Karpas-422 (cell line): ENCODE measurements at regions not wholly inside any gene's neighbourhood (a gene's known extent, or its start where the extent isn't known, plus 50 kb on each side); places are given as distances from the start of the nearest gene placed in this dataset.

Experiments used
- DNase-seq: peaks from one replicate; pipeline ENCODE4 v3.0.0-alpha.2; 2015
- H2AFZ ChIP-seq: fragments of 200-600 bp; sonication (generic); 2 replicates; pipeline ENCODE4 v1.6.1; 2014; ENCODE audit warnings: antibody characterized with exemption, low read length, mixed read lengths
- H3K27ac ChIP-seq: fragments of 200-600 bp; sonication (generic); 2 replicates; pipeline ENCODE4 v1.5.1; 2014; ENCODE audit warnings: mild to moderate bottlenecking, low read length, moderate library complexity
- H3K27me3 ChIP-seq: fragments of 200-600 bp; sonication (generic); 2 replicates; pipeline ENCODE4 v1.6.1; 2014; ENCODE audit warnings: low read length, mixed read lengths
- H3K36me3 ChIP-seq: fragments of 200-600 bp; sonication (generic); 2 replicates; pipeline ENCODE4 v1.6.1; 2014; ENCODE audit warnings: low read length, mixed read lengths; ENCODE audit not compliant: insufficient read depth
- H3K4me1 ChIP-seq: fragments of 200-600 bp; sonication (generic); 2 replicates; pipeline ENCODE4 v1.6.1; 2014; ENCODE audit warnings: mild to moderate bottlenecking, low read length, mixed read lengths
- H3K4me2 ChIP-seq: fragments of 200-600 bp; sonication (generic); 2 replicates; pipeline ENCODE4 v1.6.1; 2014; ENCODE audit warnings: low read length, low read depth, mild to moderate bottlenecking; ENCODE audit not compliant: poor library complexity, severe bottlenecking
- H3K4me3 ChIP-seq: fragments of 200-600 bp; sonication (generic); 2 replicates; pipeline ENCODE4 v1.5.1; 2014; ENCODE audit warnings: mild to moderate bottlenecking, antibody characterized with exemption, low read length, mixed read lengths
- H3K79me2 ChIP-seq: fragments of 200-600 bp; sonication (generic); 2 replicates; pipeline ENCODE4 v1.6.1; 2014; ENCODE audit warnings: mild to moderate bottlenecking, low read length, mixed read lengths
- H3K9ac ChIP-seq: fragments of 200-600 bp; sonication (generic); 2 replicates; pipeline ENCODE4 v1.6.0; 2014; ENCODE audit warnings: low read length
- H3K9me2 ChIP-seq: fragments of 200-600 bp; sonication (generic), shearing (Covaris generic); replicated peaks from 2 replicates; pipeline ENCODE4 v1.6.0; 2014; ENCODE audit warnings: mild to moderate bottlenecking, low read length, moderate library complexity; ENCODE audit not compliant: insufficient read depth
- H3K9me3 ChIP-seq: fragments of 300-700, 200-600 bp; sonication (generic); 2 replicates; pipeline ENCODE4 v1.6.1; 2014; ENCODE audit warnings: low read length, mixed read lengths
- H4K20me1 ChIP-seq: fragments of 200-600 bp; sonication (generic); 2 replicates; pipeline ENCODE4 v1.6.1; 2014; ENCODE audit warnings: mild to moderate bottlenecking, antibody characterized with exemption, low read length, low read depth; ENCODE audit not compliant: insufficient read depth

GRCh38 chr2:180583441-180584140, 396.8 kb upstream of the UBE2E3 start:
- no peaks in the 10 kb centered on the region for H3K27me3 ChIP-seq
- no peaks in the 10 kb centered on the region for H3K79me2 ChIP-seq
- no peaks in the 10 kb centered on the region for H3K9me2 ChIP-seq
- no peaks in the 10 kb centered on the region for H3K36me3 ChIP-seq
- no peaks in the 10 kb centered on the region for H4K20me1 ChIP-seq
- no peak overlapping the region for H3K4me2 ChIP-seq
- H3K27ac ChIP-seq, result no peak overlapping the region
- no peak overlapping the region for H2AFZ ChIP-seq
- no peaks in the 10 kb centered on the region for H3K9me3 ChIP-seq
- peak; percentile 28 for DNase-seq
- H3K4me3 ChIP-seq, result no peak overlapping the region
- no peaks in the 10 kb centered on the region for H3K4me1 ChIP-seq
- H3K9ac ChIP-seq, result no peak overlapping the region

GRCh38 chr2:180579388-180579787, 401.0 kb upstream of the UBE2E3 start:
- H3K27ac ChIP-seq, result no peak overlapping the region
- H3K27me3 ChIP-seq, result no peaks in the 10 kb centered on the region
- H3K4me3 ChIP-seq, result no peak overlapping the region
- H2AFZ ChIP-seq, result no peak overlapping the region
- no peaks in the 10 kb centered on the region for H3K79me2 ChIP-seq
- no peaks in the 10 kb centered on the region for H3K9me2 ChIP-seq
- H3K9ac ChIP-seq, result no peak overlapping the region
- no peaks in the 10 kb centered on the region for H4K20me1 ChIP-seq
- no peaks in the 10 kb centered on the region for H3K9me3 ChIP-seq
- no peaks in the 10 kb centered on the region for H3K36me3 ChIP-seq
- no peak for DNase-seq
- H3K4me1 ChIP-seq, result no peaks in the 10 kb centered on the region
- no peak overlapping the region for H3K4me2 ChIP-seq

GRCh38 chr2:180578441-180578840, 402.0 kb upstream of the UBE2E3 start:
- H2AFZ ChIP-seq, result no peak overlapping the region
- DNase-seq, result no peak
- H3K27me3 ChIP-seq, result no peaks in the 10 kb centered on the region
- H3K9me3 ChIP-seq, result no peaks in the 10 kb centered on the region
- H3K9me2 ChIP-seq, result no peaks in the 10 kb centered on the region
- H3K27ac ChIP-seq, result no peak overlapping the region
- no peaks in the 10 kb centered on the region for H4K20me1 ChIP-seq
- H3K79me2 ChIP-seq, result no peaks in the 10 kb centered on the region
- no peak overlapping the region for H3K4me3 ChIP-seq
- no peak overlapping the region for H3K9ac ChIP-seq
- no peaks in the 10 kb centered on the region for H3K4me1 ChIP-seq
- no peaks in the 10 kb centered on the region for H3K36me3 ChIP-seq
- no peak overlapping the region for H3K4me2 ChIP-seq

- no peak overlapping the region for H3K4me2 ChIP-seq
- no peaks in the 10 kb centered on the region for H3K4me1 ChIP-seq
- H2AFZ ChIP-seq, result no peak overlapping the region
- DNase-seq, result no peak
- no peaks in the 10 kb centered on the region for H3K27me3 ChIP-seq
- no peaks in the 10 kb centered on the region for H3K79me2 ChIP-seq
- H4K20me1 ChIP-seq, result no peaks in the 10 kb centered on the region
- no peak overlapping the region for H3K9ac ChIP-seq
- H3K9me3 ChIP-seq, result no peaks in the 10 kb centered on the region
- H3K27ac ChIP-seq, result no peak overlapping the region
- no peaks in the 10 kb centered on the region for H3K9me2 ChIP-seq
- no peak overlapping the region for H3K4me3 ChIP-seq
- no peaks in the 10 kb centered on the region for H3K36me3 ChIP-seq
Measured at GRCh38 chr2:180577567-180577966, 402.8 kb upstream of the UBE2E3 start.

- Histone ChIP-seq H3K27me3 (no peaks in the 10 kb centered on the region), H3K9me2 (no peaks in the 10 kb centered on the region), H3K9me3 (no peaks in the 10 kb centered on the region), H3K79me2 (no peaks in the 10 kb centered on the region), H3K4me3 (no peak overlapping the region), H4K20me1 (no peaks in the 10 kb centered on the region), H2AFZ (no peak overlapping the region), H3K9ac (no peak overlapping the region), H3K36me3 (no peaks in the 10 kb centered on the region), H3K4me2 (no peak overlapping the region), H3K4me1 (no peaks in the 10 kb centered on the region), H3K27ac (no peak overlapping the region)
- no peak for DNase-seq
Measured at GRCh38 chr2:180573951-180574350, 406.5 kb upstream of the UBE2E3 start.

- no peaks in the 10 kb centered on the region for H3K27me3 ChIP-seq
- no peaks in the 10 kb centered on the region for H3K36me3 ChIP-seq
- DNase-seq, result no peak
- no peaks in the 10 kb centered on the region for H3K9me3 ChIP-seq
- no peak overlapping the region for H3K4me3 ChIP-seq
- H3K4me1 ChIP-seq, result no peaks in the 10 kb centered on the region
- no peak overlapping the region for H3K27ac ChIP-seq
- no peaks in the 10 kb centered on the region for H3K9me2 ChIP-seq
- H2AFZ ChIP-seq, result no peak overlapping the region
- H3K79me2 ChIP-seq, result no peaks in the 10 kb centered on the region
- no peak overlapping the region for H3K4me2 ChIP-seq
- H4K20me1 ChIP-seq, result no peaks in the 10 kb centered on the region
- no peak overlapping the region for H3K9ac ChIP-seq
Measured at GRCh38 chr2:180572346-180572745, 408.1 kb upstream of the UBE2E3 start.

GRCh38 chr2:180571559-180571958, 408.8 kb upstream of the UBE2E3 start:
- Histone ChIP-seq H4K20me1 (no peaks in the 10 kb centered on the region), H3K9me2 (no peaks in the 10 kb centered on the region), H3K79me2 (no peaks in the 10 kb centered on the region), H3K27ac (no peak overlapping the region), H3K4me3 (no peak overlapping the region), H2AFZ (no peak overlapping the region), H3K4me2 (no peak overlapping the region), H3K27me3 (no peaks in the 10 kb centered on the region), H3K36me3 (no peaks in the 10 kb centered on the region), H3K9ac (no peak overlapping the region), H3K9me3 (no peaks in the 10 kb centered on the region), H3K4me1 (no peaks in the 10 kb centered on the region)
- DNase-seq, result no peak

GRCh38 chr2:180570864-180571263, 409.5 kb upstream of the UBE2E3 start:
- Histone ChIP-seq H3K27ac (no peak overlapping the region), H3K9me2 (no peaks in the 10 kb centered on the region), H2AFZ (no peak overlapping the region), H3K9me3 (no peaks in the 10 kb centered on the region), H3K4me1 (no peaks in the 10 kb centered on the region), H3K9ac (no peak overlapping the region), H4K20me1 (no peaks in the 10 kb centered on the region), H3K79me2 (no peaks in the 10 kb centered on the region), H3K4me2 (no peak overlapping the region), H3K27me3 (no peaks in the 10 kb centered on the region), H3K36me3 (no peaks in the 10 kb centered on the region), H3K4me3 (no peak overlapping the region)
- no peak for DNase-seq
